Testis (tissue), 2 donors: ENCODE measurements at regions not wholly inside any gene's neighbourhood (a gene's known extent, or its start where the extent isn't known, plus 50 kb on each side); places are given as distances from the start of the nearest gene placed in this dataset.

Experiments used
- POLR2A ChIP-seq: fragments of 450-650 bp; IDR thresholded peaks from one replicate; pipeline ENCODE4 v1.6.1; 2017; ENCODE audit warnings: antibody characterized with exemption, mild to moderate bottlenecking, moderate library complexity
- TF ChIP-seq, protein P1 (sequence below), 3 experiments: fragments of 450-650 bp in 2 of 3; fragments of 200-600 bp in 1 of 3; sonication (generic) in 1 of 3; IDR thresholded peaks; one replicate each; pipeline ENCODE4 v1.5.1; 2016 to 2019; ENCODE audit warnings: antibody characterized with exemption in 3 of 3, mild to moderate bottlenecking in 2 of 3, moderate library complexity in 1 of 3

- TF ChIP-seq, protein P1, sequence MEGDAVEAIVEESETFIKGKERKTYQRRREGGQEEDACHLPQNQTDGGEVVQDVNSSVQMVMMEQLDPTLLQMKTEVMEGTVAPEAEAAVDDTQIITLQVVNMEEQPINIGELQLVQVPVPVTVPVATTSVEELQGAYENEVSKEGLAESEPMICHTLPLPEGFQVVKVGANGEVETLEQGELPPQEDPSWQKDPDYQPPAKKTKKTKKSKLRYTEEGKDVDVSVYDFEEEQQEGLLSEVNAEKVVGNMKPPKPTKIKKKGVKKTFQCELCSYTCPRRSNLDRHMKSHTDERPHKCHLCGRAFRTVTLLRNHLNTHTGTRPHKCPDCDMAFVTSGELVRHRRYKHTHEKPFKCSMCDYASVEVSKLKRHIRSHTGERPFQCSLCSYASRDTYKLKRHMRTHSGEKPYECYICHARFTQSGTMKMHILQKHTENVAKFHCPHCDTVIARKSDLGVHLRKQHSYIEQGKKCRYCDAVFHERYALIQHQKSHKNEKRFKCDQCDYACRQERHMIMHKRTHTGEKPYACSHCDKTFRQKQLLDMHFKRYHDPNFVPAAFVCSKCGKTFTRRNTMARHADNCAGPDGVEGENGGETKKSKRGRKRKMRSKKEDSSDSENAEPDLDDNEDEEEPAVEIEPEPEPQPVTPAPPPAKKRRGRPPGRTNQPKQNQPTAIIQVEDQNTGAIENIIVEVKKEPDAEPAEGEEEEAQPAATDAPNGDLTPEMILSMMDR (IDR thresholded peaks at IDR 0.05): no peak
- TF ChIP-seq POLR2A: no peak
Measured at GRCh38 chr12:127648321-127648720, 618.6 kb upstream of the TMEM132C start.
